Medulla oblongata (tissue), 1 donor: ENCODE measurements at regions not wholly inside any gene's neighbourhood (a gene's known extent, or its start where the extent isn't known, plus 50 kb on each side); places are given as distances from the start of the nearest gene placed in this dataset.

Experiments
- DNase-seq: peaks from one replicate; pipeline ENCODE4 v3.0.0-alpha.2; 2015; ENCODE audit errors: extremely low spot score

DNA sequence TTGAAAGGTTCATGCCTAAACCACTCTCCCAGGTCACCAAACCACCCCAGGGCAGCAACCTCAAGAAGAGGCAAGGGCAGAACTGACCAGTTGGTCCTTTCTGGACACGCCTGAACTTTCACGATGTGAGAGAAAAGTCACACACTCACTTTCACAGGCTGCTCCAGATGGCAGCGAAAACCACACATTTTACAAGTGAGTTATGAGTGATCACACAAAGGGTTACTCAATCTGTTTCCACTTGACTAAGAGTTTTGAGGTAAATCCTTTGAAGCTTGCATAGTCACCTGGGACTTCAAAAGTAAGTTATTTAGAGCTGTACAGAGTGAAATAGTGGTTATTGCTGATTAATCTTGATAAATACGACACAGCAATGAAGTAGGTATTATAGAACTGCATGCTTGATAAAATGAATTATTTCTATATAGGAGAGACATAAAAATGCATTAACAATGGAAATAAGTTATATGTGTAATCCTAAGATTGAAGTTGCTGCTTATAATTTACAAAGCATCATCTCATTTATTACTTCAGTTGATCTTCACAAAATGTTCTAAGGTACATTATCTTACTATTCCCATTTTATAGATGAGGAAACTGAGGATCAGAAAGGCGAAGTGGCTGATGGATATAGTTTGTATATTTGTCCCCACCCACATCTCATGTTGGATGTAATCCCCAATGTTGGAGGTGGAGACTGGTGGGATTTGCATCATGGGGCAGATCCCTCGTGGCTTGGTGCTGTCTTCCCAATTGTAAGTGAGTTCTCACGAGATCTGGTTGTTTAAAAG is 103.0 kb upstream of the KLF3 start:
- DNase-seq, result no peak

DNA sequence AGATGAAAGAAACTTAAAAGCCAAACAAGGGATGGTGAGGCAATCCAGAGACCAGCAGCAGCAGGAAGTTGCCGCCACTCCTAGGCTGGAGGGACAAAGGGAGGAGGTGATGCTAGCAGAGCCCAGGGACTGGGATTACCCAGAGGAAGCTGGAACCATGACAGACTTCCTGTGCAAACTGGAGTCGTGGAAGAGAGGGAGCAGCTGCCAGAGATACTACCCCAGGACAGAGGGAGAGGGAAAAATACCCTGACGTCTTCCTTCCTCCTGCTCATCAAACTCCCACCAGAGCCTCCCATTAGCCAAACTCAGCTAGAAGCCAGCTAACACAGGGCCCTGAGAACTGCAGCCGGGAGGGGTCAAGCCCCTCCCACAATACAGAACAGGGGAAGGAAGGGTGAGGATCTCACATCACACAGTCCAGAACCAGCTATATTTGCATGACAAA is 101.2 kb upstream of the KLF3 start:
- DNase-seq, result no peak

DNA sequence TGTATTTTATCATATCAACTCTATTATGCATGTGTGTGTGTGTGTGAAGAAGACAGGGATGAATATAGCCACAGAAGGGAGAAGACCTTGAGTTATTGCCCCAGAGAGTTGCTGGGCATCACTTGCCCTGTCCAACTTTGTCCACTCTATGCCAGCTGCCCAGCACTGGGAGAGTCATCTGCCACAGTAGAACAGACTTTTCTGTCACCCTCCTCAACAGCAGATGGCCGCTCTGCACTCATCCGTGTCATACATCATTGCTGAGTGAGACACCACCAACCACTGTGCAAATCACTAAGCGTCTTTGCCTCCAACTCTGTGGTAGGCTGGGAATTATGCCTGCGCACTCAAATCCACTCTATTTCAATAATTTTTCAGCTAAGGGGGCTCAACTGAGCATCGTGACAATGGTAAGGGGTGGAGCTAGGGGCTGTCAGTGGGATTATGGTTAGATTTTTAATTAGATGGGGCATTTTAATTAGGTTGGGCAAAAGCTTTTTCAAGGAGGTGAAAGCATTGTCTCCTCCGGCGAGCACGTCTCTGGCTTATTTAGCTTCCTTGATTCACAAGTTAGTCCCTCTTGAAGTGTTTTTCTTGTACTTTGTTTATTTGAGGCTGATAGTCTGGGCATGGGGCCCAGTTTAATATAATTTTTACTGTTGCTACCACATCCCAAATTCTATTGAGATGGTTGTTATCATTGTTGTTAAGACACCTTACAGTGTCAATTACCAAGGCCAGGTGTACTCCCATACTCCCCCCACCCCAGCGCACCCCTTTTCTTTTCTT is 100.1 kb upstream of the KLF3 start:
- peak; percentile 72 for DNase-seq

DNA sequence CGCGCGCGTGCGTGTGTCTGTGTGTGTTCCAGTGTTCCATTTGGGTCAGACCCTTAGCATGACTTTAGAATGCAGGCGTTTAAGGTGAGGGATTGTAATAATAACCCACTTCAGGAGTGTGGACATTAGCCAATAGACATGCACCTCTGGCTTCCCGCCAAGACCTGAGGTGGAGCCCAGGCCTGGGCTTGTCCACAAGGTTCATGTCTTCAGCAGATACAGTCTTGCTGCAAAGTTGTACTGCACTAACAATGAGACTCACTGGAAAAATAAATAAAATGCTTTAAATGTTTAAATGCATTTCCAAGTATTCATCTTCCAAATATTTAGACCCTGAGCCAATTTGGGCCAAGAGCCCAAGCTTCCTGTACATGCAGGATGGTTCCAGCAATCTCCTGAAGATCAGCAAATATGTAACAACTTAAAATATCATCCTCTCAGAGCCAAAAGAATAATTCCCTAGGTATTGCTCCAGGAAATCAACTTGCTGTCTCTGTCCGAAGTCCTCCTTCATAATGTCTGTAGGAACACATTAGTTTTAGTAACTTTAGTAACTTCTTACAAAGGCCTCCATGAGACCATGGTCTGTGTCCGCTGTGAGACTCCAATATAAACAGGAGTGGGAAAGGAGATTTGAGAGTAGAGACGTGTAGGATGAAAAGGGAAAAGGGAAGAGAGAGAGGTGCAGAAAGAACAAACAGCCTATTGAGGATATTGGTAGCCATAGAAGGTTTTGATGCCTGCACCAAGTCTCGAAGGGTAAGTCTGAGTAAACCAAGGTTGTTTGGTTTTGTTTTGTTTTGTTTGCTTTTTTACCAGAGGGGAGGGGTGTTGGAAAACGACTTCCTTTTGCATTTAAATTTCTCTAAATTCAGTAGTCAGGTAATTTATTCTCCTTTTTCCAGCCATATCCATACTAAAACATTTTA is 98.5 kb upstream of the KLF3 start:
- DNase-seq, result no peak

DNA sequence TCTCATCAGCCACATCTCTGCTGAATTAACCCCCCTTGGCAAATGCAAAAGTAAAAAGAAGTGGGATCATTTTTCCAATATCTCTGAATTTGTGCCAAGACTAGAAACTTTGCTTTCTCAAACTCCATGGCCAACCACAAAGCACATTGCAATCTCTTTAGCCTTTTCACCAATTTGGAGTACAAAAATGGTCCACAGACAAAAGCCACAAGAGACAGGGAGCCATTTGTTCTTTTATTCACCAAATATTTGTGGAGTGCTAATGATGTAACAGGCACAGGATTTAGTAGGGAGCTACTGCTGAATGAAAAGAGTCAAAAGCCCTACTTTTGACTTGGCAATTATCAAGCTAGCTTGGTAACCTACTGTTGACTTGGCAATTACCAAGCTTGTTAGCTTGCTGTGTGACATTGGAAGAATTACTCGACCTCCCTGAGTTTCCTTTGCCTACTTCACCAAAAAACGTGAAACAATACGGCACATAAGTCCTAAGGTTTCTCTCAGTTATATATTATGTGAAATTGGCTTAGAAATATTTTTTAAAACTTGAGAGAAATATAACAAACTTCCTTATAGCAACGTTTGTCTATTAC is 97.1 kb upstream of the KLF3 start:
- no peak for DNase-seq

DNA sequence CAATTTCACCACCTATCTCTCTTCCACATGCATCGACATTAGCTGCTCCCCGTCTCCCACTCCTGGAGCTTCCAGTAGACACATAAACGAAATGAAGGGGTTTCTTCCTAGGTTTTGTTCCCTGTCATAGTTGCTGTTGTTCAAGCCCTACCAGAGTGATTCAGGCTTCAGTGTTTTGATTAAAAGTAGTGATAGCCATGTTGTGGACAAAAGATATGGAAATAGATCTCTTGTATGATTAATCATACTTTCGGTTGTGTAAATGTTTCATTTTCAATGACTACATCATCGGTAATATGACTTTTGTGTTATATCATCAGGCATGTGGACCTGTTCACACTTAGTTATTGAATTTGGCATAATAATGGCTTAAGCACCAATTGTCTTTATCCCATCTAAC is 96.5 kb upstream of the KLF3 start:
- DNase-seq, result no peak

DNA sequence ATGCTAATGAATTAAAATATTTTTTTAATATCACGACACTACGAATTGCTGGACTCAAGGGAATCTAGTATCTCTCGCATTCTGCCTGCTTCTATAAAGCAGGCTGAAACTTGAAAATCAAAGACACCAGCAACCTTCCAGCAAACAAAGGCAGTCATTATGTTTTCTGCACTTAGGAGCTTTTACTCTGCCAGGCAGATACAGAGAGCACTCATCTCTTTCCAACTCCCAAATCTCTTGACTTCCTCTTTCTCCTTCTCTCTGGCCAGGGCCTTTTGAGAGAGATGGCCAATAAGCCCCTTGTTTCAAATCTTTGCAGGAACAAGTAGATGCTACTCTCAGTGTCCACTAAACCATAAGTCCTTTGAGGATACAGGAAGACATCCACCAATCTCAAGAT is 95.2 kb upstream of the KLF3 start:
- DNase-seq, result peak; percentile 76

DNA sequence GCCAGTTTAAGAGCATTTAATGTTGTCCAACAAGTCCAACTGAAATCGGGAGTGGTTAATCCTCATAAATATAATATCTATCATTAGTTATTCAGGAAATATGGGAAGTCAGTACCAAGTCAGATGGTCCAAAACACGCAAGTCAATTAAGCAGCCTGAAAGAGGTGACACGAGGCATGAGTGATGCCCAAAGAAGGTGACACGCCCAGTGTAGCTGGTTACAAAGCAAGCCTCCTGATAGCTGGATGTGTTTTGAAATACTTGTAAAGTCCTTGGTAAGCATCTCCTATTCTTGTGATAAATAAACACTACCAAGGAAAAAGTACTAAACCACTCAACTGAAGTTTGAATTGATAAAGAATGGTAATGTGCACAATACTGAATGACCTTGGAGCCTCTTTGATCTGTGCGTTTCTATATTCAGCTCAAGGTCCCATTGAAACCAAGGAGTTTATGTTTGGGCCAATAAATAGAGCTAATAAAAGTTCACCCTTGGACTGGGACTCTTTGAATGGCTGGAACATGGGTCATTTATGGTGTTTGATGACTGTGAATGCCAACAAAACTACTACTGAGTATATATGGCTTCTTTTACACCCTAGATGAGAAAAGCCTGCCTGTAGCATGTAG is 93.2 kb upstream of the KLF3 start:
- DNase-seq, result no peak

DNA sequence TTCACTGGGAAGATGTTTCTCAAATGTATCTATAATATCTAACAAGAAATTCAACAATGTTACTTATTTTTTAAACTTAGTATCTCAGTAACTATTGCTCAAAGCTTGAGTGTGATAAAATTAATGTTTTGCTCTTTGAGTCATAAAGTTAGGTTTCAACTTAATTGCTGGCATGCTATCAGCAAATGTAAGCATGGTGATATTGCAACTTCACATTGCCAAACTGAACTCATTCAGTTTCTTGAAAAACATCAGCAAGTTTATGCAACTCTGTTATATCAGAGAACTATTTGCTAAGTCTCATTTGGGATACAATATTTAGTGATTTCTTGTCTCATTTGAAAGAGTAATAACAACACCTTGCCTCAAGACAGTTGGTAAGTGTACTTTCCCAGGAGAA is 91.2 kb upstream of the KLF3 start:
- DNase-seq, result no peak

DNA sequence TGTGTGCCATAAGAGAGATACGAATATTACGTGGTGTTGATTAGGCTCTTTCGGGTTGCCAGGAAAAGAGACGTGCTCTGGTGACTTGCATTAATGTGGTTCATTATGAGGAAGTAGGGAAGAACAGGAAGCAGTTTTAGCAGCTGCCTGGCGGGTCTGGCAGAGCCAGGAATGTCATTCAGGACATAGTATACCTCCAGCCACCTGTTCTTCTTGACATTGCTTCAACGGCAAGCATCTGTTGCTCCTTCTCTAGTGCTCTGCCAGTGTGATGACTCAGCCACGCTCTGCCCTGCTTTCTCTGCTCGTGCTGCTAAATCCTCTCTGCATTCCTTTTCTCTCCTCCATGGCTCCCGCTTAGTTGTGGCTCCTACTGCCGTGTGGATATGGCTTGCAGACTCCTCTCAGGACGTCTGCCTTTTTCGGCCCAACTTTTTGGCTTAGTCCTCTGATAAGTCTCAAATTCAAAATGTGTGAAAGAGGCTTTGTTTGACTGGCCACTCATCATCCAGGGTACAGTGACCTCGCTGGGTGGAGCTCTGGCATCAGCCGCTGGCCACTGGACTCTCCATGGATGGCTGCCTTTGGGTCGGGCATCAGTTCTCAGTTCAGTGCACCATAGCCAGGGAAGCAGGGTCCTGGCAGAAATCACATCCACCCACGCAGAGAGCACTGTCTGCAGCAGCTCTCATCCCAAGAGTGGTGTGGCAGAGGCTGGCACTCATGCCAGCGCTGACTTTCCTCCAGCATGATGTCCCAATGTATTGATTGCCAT is 89.3 kb upstream of the KLF3 start:
- DNase-seq, result peak; percentile 77

DNA sequence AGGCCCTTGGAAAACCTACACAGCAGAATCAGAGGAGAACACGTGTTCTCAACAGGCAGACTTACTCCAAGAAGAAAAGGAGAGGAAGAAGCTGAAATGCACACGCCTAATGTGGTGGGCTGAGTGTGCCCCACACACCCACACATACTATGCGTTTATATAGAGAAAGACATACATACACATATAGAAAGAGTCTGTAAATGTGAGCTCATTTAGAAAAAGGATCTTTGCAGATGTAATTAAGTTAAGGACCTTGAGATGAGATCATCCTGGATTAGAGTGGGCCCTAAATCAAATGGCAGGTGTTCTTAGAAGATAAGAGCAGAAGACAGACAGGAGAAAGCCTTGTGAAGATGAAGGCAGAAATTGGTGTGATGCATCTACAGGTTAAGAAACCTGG is 87.2 kb upstream of the KLF3 start:
- no peak for DNase-seq

DNA sequence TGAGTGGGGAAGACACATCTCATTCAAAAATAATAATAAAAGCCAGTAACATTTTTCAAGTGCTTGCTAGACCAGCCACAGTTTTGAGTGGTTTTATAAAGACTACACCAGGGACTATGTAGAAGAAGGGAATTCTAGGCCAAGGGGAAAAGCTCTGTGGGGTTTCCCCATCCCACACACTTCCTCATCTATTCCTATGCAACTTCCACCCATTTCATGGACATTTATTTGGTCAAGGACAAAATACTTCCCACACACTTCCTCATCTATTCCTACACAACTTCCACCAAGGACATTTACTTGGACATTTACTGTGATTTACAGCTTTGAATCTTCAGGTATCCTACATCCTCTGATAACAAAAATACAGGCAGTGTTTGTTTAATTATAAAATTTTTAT is 86.5 kb upstream of the KLF3 start:
- no peak for DNase-seq

DNA sequence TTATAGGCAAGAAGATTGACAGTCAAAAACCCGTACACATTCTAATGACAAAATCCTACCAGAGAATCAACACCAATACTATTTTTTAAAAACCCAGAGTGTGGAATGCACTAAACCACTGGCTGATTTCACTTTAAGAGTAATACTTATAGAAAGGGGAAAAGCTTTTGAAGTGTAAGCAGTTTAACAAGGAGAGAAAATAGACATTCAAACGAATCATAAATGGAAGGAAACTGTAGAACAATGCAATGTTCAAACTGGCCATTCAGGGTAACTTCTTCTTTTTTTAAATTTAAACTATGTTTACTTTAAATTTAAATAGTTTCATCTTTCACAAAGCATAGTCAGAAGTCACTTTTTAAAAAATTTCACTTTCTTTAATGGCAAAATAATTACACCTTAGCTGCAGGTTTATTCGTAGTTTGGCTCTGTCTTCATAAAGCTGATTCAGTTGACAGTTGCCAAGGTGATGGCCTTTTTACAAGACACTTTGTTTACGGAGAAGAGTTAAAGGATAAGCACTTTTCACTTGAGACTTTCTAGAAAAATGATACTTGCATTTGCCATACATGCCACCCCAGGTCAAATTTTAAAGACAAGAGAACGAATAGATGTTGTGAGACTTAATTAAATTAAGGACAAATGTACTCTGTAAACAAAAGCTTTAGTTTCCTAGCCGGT is 82.4 kb upstream of the KLF3 start:
- peak; percentile 20 for DNase-seq

DNA sequence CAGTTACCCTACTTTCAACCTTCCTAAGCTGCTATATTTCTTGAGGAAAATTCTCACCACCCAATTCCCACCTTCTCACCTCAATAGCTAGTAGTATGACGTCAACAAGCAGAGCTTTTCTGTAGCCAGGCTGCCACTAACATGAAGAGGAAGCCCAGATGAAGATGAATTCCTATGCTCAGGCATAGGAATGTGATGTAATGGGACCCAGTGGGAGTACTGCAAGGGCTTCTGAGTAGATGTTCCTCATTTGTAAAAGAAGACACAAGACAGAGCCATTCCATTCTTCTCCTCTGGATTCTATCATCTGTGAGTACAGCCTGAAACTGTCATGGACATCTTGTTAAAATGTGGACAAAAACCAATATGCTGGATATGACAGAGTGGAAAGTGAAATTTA is 81.6 kb upstream of the KLF3 start:
- DNase-seq, result no peak

DNA sequence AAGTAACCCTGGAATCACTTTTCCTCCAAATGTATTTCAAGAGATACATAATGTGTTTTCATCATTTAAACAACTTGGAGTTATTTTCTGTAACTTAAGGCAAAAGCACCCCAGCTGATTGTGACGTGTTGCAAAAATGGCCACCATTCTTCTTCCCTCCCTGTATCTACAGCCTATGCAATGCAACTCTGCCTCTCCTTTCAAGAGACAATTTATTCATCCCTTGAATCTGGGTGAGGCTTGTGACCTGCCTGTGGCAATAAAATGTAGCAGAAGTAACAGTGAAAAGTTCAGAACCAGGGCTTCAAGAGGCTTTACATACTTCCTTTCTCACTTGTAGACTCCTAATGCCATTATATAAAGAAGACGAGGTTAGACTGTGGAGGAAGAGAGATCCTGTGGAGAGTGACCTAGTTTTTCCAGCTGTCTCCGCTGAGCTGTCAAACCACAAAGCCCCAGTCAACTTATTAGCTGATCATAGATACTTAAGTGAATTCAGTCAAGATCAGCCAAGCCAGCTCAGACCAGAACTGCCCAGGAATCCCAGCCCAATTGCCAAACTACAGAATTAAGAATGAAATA is 81.0 kb upstream of the KLF3 start:
- peak; percentile 26 for DNase-seq

DNA sequence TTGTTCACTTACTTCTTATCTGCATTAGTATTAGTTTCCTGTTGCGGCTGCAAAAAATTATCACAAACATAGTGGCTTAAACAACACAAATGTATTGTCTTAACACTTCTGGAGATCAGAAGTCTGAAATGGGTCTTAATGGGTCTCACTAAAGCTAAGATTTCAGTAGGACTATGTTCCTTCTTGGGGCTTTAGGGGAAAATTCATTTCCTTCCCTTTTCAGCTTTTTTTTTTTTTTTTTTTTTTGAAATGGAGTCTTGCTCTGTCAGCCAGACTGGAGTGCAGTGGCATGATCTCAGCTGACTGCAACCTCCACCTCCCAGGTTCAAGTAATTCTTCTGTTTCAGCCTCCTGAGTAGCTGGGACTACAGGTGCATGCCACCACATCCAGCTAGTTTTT is 78.1 kb upstream of the KLF3 start:
- DNase-seq, result no peak

DNA sequence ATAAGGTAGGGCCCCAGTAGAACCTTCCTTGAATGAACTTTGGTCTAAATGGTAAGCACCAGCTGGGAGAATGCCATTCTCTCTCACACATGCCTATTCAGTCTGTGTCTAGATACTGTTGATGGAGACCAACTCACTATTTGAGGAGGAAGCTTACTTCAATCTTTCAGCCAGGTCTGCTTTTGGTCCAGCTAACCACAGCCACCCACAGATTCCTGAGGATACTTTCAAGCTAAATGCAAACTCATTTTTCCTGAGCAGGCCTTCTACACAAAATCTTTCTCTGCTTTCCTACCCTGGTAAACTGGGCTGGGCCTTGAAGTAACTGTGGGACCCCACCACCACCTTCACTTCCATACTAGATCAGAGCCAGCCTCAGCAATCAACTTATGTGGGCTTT is 76.9 kb upstream of the KLF3 start:
- no peak for DNase-seq

DNA sequence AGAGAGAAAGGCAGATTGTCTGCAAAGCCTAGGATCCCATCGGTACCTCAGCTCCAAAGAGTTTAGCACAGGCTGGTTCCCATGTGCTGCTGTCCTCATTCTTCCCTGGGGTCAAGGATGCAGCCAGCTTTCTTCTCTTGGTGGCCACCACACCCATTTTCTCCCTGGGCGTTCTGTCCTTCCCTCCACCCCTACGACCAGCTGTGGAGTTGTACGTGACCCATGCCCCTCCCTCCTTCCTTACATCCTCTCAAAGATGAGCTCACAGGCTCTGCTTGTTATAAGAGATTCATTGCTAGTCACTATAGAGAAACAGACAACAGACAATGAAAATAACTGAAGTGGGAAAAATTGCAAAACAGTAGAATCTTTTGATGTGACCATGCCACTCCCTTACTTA is 74.0 kb upstream of the KLF3 start:
- DNase-seq, result no peak

DNA sequence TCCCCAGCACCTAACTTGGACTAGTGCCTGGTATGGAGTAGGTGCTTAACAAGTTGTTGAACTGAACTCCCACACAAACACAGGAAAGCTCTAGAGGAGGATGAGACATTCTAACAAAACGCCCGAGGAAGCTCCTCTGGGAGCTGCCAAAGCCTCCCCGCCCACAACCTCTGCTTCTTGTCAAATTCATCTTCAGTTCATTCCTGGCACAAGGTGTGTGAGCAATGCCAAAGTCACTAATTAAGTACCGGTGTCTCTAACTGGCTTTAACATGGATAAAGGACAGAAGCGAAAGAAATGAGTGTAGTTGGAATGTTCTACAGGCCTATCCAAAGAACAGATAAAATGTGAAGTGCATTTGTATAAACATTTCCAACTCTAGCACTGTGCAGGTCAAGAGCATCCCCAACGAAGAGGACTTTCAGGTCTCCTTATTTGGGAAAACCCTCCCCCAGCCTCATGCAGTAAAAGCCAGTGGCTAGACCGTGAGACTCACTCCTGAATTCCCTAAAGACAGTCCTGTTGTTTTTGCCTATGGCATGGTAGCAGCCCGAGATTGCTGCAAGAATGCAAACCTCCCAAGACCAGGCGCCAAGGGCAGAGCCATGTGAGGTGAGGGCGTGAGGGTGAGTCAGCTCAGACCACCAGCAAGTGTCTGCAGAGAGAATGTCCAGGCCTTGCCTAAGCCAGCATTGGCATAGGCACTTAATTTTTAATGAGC is 72.2 kb upstream of the KLF3 start:
- no peak for DNase-seq
